ENCODE measurements at regions not wholly inside any gene's neighbourhood (a gene's known extent, or its start where the extent isn't known, plus 50 kb on each side); places are given as distances from the start of the nearest gene placed in this dataset.
"Not testable (repeated sequence)": the region's sequence is repeated elsewhere in the genome, so short reads cannot be mapped to it uniquely, and the experiment has no call there.

DNA sequence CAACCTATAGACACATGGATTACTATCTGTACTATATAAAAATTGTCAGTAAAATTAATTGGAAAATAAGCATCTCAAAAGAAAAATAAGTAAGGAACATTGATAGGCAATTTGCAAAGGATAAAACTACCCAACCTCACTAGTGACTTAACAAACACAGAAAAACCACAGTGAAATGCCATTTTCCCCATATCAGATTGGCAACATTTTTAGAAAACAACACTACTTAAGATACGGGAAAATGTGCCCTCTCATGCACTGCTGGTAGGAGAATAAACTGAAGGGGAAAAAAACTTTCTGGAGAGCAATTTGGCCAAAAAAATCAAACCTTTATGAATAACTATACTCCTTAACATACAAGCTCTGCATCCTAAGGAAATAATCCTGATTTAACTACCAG is 254.0 kb downstream of the DEPDC1B start:
- DNase-seq (ENCODE audit: low read depth, low spot score): no peak

DNA sequence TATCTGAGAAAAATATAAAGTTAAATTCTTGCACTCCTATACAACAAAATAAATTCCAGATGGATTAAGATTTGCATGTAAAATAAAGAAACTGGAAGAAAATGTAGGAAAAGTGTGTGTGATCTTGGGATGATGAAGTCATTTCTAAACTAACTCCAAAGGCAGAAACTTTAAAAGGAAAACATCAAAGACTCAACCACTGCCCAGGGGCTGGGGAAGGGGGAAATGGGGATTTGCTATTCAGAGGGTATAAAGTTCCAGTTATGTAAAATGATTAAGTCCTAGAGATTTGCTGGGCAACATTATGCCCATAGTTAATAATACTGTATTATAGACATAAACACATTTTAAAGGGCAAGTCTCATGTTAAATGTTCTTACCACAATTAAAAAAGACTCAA is 254.5 kb downstream of the DEPDC1B start:
- DNase-seq (ENCODE audit: low read depth, low spot score): no peak

DNA sequence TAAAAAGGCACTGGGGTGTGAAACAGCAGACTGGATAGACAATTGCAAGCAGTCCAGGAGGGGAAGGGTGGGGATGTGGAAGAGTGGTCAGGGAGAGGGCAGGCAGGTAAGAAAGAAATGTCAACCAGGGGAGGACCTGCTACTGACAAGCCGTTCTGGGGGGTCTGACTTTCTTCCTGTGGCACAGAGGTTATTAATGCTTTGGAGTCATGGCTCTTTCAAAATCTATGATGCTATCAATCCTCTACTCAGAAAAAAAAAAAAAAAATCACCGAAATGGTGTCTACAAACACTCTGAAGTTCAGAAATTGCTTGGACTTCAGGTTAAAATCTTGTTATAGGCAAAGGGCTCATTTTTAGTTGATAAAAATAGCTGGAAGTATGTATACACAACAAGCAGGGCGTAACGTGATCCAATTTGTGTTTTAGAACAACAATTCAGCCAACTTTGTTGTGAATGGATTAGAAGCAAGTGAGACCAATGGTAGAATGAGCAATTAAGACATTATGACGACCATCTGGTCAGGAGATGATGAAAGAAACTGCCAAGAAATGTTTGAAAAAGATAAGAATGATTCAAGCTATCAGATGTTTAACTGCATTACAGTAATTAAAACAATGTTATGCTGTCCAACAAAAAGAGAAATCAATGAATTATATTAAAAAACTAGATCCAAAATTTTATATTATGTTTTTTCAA is 255.2 kb downstream of the DEPDC1B start:
- DNase-seq (ENCODE audit: low read depth, low spot score): no peak

DNA sequence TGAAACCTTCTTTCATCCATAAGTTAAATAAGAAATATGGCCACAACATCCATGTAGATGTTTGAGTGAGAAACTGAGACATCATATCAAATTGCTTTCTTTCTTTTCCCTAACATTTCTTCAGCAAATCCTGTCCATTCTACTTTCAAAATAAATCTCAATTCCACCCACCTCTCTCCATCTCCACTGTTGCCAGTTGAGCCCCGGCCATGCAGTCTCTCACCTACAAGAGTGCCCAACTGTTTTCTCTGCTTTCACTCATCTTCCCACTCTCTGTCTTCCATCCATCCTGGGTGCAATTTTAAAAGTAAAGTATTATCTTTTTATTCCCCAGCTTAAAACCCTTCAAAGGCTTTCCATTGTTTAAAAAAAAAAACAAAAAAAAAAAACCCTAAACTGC is 260.4 kb downstream of the DEPDC1B start:
- no peak for DNase-seq (ENCODE audit: low read depth, low spot score)

DNA sequence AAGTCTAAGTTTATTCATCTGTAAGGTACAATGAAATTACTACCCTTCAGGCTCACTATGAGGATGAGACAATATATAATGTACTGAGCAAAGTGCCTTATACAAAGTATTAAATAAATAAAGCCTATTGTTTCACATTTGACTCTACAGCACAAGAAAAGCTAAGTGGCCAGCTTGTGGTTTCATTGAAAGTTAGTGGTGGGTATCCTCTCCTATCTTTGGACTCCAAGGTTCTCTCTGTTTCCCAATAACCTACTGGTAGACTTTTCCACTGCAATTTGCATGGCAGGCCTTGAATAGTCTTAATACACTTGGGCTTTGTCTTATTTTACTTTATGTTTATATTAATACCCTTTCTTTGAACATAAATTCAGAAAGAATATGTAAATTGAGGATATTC is 262.7 kb downstream of the DEPDC1B start:
- no peak for DNase-seq (ENCODE audit: low read depth, low spot score)

DNA sequence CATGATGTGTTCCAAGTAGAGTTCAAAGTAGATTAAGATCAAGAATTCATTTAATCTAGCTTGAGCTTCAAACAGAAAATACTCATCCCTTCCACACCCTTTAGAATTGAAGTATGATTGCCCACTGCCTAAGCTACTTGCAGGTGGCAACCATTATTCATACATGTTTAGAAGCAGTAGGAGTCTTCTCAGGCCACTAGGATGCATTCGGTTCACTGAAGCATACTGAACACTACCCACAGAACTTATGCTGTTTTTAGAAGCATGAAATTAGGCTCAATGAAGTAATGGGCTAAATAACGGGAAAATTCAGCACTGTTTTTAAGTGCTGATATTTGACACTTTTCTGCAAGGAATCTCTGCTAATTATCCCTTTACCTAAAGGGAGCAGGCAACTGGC is 263.4 kb downstream of the DEPDC1B start:
- no peak for DNase-seq (ENCODE audit: low read depth, low spot score)

DNA sequence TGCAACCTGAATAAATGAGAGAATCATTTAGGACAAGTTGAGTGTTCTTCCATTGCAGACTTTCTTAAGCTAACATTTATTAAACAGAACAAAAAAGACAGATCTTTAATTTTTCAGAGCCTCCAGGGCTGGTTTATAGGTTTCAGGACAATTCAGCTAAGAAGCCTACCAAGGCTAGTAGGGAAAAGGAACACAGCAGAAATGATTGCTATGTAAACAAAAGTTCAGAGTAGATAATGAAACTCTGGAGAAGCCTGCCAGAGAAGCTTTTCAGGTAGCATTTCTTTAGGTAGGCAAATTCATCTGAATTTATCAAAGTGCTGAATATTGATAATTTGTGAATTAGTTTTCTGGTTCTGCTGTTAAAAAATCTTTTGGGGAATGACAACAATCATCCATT is 264.2 kb downstream of the DEPDC1B start:
- no peak for DNase-seq (ENCODE audit: low read depth, low spot score)

DNA sequence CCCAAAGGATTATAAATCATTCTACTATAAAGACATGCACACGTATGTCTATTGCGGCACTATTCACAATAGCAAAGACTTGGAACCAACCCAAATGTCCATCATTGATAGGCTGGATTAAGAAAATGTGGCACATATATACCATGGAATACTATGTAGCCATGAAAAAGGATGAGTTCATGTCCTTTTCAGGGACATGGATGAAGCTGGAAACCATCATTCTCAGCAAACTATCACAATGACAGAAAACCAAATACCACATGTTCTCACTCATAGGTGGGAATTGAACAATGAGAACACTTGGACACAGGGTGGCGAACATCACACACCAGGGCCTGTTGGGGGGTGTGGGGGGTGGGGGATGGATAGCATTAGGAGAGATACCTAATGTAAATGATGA is 273.8 kb downstream of the DEPDC1B start:
- DNase-seq (ENCODE audit: low read depth, low spot score): not testable (repeated sequence)

DNA sequence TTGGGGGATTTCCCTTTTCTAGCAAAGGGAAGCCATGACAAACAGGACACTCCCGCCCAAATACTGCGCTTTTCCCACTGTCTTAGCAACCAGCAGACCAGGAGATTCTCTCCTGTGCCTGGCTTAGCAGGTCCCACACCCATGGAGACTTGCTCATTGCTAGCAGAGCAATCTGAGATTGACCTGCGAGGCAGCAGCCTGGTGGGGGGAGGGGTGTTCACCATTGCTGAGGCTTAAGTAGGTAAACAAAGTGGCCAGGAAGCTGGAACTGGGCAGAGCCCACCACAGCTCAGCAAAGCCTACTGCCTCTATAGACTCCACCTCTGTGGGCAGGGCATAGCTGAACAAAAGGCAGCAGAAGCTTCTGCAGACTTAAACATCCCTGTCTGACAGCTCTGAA is 279.2 kb downstream of the DEPDC1B start:
- DNase-seq (ENCODE audit: low read depth, low spot score): not testable (repeated sequence)

DNA sequence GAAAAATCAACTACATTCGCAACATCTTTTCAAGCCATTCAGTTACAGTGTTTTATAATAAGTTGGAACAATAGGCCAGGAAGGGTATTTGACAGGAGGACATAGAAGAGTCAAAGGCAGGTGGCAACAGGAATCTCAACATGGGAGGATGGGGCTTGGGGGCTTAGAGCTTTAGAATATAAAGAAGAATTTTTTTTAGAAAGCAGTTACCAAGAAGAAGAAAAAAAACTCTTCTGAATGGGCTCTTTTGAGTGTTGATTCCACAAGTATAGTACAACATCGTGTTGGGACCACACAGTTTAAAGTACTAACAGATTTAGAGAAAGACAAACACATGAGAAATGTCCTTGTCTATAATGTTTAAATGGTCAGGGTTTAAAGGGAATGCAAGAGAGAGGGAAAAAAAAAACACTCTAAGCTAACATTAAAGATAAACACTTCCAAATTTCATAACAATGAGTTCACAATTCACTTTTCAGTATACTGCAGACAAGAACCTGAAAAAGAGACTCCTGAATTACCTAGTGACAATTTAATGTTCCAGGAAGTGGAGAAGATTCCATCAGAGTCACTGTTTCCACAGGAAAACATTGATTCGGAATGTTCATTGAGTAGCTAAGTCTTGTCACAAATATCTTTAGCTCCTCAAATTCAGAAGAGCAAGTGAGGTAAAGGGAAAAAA is 282.3 kb downstream of the DEPDC1B start:
- no peak for DNase-seq (ENCODE audit: low read depth, low spot score)

DNA sequence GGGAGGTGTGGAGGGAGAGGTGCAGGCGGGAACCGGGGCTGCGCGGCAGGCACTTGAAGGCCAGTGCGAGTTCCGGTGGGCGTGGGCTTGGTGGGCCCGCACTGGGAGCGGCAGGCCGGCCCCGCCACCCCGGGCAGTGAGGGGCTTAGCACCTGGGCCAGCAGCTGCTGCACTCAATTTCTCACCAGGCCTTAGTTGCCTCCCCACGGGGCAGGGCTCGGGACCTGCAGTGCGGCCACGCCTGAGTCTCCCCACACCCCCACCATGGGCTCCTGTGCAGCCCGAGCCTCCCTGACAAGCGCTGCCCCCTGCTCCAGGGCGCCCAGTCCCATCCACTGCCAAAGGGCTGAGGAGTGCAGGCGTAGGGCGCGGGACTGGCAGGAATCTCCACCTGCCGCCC is 284.5 kb downstream of the DEPDC1B start:
- no peak for DNase-seq (ENCODE audit: low read depth, low spot score)

DNA sequence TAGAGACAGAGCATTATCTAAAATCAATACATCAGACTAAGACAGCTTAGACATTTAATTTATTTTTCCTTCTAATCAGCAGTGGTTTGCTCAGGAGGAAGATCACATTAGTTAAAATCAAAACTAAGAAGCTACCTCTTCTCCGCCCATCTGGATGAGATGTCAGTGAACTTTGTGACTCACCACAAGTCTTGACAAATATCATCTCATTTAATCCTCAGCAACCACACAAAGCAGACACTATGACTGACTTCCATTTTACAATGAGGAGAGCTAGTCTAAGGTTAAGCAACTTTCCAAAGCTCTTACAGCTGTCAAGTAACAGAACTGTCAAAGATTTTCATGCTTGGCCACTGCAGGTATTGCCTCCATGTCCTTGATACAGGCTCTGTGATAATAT is 289.5 kb downstream of the DEPDC1B start:
- DNase-seq (ENCODE audit: low read depth, low spot score): no peak

DNA sequence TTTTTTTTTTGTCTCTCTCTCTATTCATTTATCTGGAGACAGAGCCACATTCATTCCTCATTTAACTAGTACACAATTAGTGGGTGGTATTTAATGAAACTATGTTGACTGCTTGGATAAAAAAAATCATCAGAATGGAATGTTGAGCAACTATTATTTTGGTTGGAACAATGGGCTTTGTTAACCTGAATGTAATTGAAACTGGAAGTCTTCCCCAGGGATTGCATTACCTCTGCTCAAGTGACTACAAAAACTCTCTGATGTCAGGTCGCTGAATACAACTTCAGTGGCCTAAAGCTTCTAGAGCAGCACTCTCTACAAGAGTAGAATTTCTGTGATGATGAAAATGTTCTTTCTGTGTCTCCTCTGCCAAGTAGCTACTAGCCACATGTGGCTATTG is 295.8 kb downstream of the DEPDC1B start:
- no peak for DNase-seq (ENCODE audit: low read depth, low spot score)

DNA sequence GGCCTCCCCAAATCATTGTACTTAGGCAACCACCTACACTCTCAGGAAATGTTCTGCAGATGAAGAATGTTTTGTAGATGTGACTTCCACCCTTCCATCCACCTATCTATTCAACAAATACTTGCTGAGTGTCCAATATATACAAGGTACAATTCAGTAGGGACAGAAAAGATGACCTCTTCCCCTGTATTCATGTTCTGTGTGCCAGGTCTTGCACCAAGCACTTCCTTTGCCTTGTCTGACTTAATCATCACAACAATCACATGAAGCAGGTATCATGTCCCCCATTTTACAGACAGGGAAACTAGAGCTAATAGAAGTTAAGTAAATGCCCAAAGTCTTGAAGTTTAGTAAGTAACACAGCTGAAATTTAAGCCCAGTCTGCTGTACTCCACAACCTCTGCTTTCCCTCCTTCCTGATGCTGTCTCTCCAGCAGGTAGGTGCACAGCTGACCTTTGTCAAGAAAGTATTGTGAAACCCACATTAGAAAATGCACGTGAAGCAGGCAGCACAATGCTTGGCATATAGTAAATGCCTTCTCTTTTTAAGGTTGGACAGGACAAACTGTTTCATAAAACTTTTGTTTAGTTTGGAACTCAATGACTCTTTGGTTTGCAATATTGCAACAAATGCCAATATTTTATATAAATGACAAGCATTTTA is 296.5 kb downstream of the DEPDC1B start:
- DNase-seq (ENCODE audit: low read depth, low spot score): no peak

DNA sequence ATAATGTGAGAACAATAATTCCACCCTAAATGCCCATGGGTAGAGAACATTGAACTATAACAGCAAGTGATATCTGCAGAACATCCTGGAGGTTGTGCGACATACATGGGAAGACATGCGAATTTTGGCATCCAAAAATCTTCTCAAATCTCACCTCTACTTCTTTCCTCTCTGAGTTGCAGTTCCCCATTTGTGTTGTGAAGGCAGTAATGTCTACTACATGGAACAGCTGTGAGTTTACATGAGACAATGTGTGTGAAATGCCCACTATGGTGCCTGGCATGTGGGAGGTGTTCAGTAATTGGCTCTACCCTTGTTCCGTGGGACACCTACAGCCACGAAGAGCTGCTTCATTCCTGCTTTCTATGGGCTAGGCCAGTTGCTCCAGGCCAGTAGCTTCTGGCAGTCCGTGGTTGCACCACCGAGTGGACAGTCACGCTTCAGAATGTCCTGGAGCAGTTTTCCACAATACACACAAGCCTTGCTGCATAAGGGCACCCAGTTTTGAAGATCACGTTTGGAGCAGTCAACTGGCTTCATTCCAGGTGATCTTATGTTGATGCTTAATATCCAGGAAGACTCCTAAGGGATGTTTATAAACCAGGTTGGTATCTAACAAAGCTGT is 297.7 kb downstream of the DEPDC1B start:
- no peak for DNase-seq (ENCODE audit: low read depth, low spot score)

DNA sequence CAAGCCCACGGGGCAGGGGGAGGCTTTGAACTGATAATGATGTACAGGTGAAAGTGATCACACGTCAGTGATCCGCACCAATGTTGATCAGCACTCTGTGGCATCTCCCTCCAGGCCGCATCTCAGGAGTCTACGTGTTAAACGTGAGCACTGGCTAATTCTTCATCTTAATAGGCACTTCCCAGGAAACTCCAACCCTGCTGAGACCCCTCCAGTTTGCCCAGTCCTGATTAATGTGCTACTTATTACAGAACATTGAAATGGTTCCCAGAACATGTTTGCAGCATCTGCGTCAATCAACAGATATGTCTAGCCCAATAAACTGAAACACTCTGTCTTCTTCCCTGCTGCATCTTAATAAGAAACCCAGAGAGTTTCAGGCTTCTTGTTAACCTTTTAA is 298.4 kb downstream of the DEPDC1B start:
- no peak for DNase-seq (ENCODE audit: low read depth, low spot score)

DNA sequence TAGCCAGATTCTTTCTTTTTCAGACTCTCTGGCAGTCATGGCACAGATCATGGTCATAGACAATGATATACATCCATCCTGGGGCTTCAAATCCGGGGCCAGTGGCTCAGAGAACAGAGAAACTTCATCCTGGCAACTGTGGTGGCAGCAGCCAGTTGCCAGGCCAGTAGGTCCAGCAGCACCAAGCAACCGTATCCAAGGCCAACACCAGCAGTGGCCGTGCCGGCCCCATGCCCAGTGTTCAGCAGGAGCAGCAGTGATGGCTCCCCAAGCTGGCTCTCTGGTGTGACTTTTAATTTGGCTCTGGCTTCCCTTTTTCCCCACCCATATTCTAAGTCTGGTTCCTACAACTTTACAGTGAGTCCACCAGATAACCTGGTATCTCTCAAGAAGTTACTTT is 300.5 kb downstream of the DEPDC1B start:
- no peak for DNase-seq (ENCODE audit: low read depth, low spot score)

DNA sequence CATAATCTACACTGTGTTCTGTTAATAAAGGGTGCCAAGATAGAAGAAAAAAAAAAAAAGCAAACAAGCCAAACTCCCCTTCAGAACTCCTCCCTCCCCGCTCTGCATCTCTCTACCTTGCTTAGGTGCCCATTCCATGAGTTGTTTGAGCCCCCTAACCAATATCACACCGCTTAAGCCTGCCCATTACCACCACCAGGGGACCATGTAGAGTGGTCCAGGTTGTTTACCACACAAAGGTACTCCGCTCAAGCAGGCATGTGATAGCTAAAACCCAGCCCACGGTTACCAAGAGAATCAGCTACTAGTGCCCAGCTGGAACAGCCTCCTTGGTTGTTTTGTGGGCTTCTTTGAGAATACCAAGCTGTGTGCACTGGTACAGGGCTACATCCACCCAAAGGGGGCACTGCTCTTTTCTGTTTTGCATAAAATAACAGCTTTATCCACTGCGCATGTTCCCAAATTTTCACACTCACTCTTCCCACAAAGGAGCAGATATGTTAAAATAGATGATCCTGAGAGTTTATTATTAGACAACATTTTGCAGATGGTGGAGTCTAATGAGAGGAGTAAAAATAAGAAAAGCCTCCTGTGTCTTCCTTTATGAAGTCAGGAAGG is 304.1 kb downstream of the DEPDC1B start:
- no peak for DNase-seq (ENCODE audit: low read depth, low spot score)

DNA sequence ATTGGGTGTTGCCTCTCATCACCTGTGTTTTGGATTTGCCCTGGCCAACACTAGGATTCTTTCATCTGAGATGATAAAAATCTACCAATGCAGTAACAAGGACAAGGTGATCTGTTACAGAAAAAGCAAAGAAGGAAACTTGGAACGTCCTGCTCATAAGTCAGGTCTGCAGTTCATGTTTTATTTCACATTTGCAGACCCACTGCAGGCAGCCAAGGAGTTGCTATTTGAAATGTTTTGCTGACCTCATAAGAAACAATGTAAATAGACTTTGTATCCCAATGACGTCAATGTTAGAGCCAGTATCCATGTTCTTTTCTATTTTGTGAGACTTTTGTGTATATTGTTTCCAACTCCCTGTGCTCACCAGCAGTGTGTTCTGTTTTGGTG is 312.9 kb downstream of the DEPDC1B start:
- DNase-seq (ENCODE audit: low read depth, low spot score): no peak

DNA sequence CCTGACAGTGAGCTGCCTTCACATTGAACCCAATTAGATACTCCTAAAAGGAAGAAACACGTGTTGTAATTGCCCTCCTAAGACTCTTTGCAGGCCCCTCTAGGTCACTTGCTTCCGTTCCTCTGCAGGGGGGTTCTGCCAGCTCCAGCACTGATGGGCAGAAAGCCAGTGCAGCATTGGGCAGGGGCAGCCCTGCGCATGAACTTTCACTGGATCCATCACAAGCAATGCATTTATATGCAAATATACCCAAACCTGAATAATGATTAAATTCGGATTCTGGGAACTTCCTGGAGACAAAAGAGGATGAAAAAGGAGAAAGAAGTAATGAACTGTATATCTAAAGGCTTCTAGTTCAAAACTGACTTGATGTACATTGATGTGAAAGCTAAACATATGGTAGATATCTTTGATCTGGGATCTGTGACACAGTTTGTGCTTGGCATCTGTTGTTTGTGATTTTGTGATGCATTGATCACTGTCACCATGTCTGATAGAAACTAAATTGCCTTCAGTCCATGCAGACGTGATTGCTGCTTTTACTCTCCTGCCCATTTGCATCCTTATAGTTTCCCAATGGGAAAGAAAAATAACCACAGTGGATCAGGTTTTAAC is 313.4 kb downstream of the DEPDC1B start:
- no peak for DNase-seq (ENCODE audit: low read depth, low spot score)

DNA sequence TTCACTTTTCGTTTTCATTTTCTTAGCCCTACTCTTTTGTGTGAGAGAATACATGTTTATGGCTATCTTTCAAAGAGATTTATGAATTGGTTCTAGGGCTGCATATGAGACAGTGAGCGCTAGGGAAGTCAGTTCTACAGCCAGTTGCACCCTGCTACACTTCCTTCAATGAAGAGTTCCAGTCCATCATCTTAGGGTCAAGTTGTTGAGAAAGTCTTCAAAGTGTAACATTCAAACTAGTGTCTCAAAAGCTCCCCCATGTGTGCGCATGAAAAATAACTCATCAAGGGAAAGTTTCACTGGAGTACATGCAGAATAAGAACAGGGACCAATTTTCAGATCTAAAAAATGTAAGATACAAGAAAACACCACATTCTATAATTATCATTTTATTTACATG is 317.2 kb downstream of the DEPDC1B start:
- no peak for DNase-seq (ENCODE audit: low read depth, low spot score)

DNA sequence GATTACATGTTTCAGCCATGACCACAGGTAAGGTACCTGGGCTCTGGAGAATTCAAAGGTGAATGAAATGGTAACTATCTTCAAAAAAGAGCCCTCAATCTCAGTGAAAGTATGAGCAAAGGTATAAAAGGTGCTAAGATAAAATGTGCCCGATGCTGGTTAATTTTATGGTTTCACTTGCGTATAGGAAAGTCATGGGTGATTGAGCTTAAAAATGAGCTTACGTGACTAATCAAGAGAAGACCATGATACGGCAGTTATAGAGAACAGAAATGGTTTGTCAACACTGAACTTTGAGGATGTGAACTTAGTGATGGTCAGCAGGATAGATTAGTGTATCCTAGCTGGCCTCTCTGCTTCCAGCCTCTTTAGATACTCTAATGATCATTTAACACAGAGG is 320.1 kb downstream of the DEPDC1B start:
- no peak for DNase-seq (ENCODE audit: low read depth, low spot score)

Measured in pulmonary artery endothelial cell (primary cell).